HG02885 (cell line): ENCODE measurements at regions not wholly inside any gene's neighbourhood (a gene's known extent, or its start where the extent isn't known, plus 50 kb on each side); places are given as distances from the start of the nearest gene placed in this dataset.
"Not testable (repeated sequence)": the region's sequence is repeated elsewhere in the genome, so short reads cannot be mapped to it uniquely, and the experiment has no call there.

Source experiments
- ATAC-seq: cut with Tn5 transposase; IDR thresholded peaks from one replicate; pipeline ENCODE4 v1.9.1; 2021; ENCODE audit warnings: mild to moderate bottlenecking; ENCODE audit not compliant: unreplicated experiment, poor library complexity

- ATAC-seq = no peak
These were observed 155.8 kb downstream of the URI1 start for GRCh38 chr19:30097746-30098280.

GRCh38 chr19:30102239-30102638 is 160.2 kb downstream of the URI1 start:
- ATAC-seq = no peak

GRCh38 chr19:30102666-30103065 is 160.6 kb downstream of the URI1 start:
- no peak for ATAC-seq

GRCh38 chr19:30103981-30104380 is 161.9 kb downstream of the URI1 start:
- no peak for ATAC-seq

- ATAC-seq = no peak
These were observed 163.3 kb downstream of the URI1 start for GRCh38 chr19:30105316-30105715.

- ATAC-seq = peak; percentile 39
These were observed 163.7 kb downstream of the URI1 start for GRCh38 chr19:30105727-30106126.

- no peak for ATAC-seq
These were observed 164.5 kb downstream of the URI1 start for GRCh38 chr19:30106417-30107095.

GRCh38 chr19:30107251-30107650 is 165.2 kb downstream of the URI1 start:
- no peak for ATAC-seq

GRCh38 chr19:30109565-30109964 is 167.5 kb downstream of the URI1 start:
- peak; percentile 41 for ATAC-seq

GRCh38 chr19:30111021-30111855 is 169.2 kb downstream of the URI1 start:
- ATAC-seq = no peak

GRCh38 chr19:30112171-30112570 is 170.1 kb downstream of the URI1 start:
- no peak for ATAC-seq

GRCh38 chr19:30112666-30113065 is 170.6 kb downstream of the URI1 start:
- ATAC-seq = no peak

GRCh38 chr19:30113186-30113585 is 171.1 kb downstream of the URI1 start:
- no peak for ATAC-seq

GRCh38 chr19:30114095-30114494 is 172.1 kb downstream of the URI1 start:
- not testable (repeated sequence) for ATAC-seq

- no peak for ATAC-seq
These were observed 173.9 kb downstream of the URI1 start for GRCh38 chr19:30115947-30116346.

- ATAC-seq = no peak
These were observed 174.5 kb downstream of the URI1 start for GRCh38 chr19:30116530-30116929.

- no peak for ATAC-seq
These were observed 175.0 kb downstream of the URI1 start for GRCh38 chr19:30116984-30117555.

- no peak for ATAC-seq
These were observed 175.7 kb downstream of the URI1 start for GRCh38 chr19:30117636-30118145.

- no peak for ATAC-seq
These were observed 176.2 kb downstream of the URI1 start for GRCh38 chr19:30118221-30118620.

GRCh38 chr19:30118760-30119159 is 176.7 kb downstream of the URI1 start:
- ATAC-seq = no peak
